Caco-2 (cell line): ENCODE measurements at regions not wholly inside any gene's neighbourhood (a gene's known extent, or its start where the extent isn't known, plus 50 kb on each side); places are given as distances from the start of the nearest gene placed in this dataset.

Experiments used
- BruUV-seq: library from RNA; stranded (reverse); fragments of 400-500 nt; replicated peaks from 2 replicates; lab custom pipeline; 2021; lab: Mats Ljungman, UMichigan
- CTCF ChIA-PET: fragments of 300-600 bp; sonication (Branson Sonifier 250); formaldehyde crosslinking; loops from one replicate; lab custom pipeline; 2022; ENCODE audit warnings: antibody characterized with exemption; lab: Charles Lee
- POLR2A ChIA-PET: fragments of 300-600 bp; sonication (Branson Sonifier 250); formaldehyde crosslinking; loops from one replicate; lab custom pipeline; 2022; ENCODE audit warnings: antibody characterized with exemption; lab: Charles Lee
- DNase-seq, 2 experiments: peaks; one replicate each; pipeline versions ENCODE4 v3.0.0 to v3.0.0-alpha.2; 2020 to 2022
- H3K27me3 ChIP-seq: replicated peaks from 2 replicates; pipeline ENCODE4 v1.6.0; 2011; ENCODE audit warnings: low read length; ENCODE audit not compliant: control insufficient read depth, insufficient read depth
- H3K36me3 ChIP-seq: 2 replicates; pipeline ENCODE4 v1.5.1; 2011; ENCODE audit warnings: low read length; ENCODE audit not compliant: control insufficient read depth, insufficient read depth
- H3K4me1 ChIP-seq: fragments of 250-450 bp; sonication (Bioruptor Pico); 2 replicates; pipeline ENCODE4 v1.5.1; 2020; ENCODE audit warnings: mild to moderate bottlenecking
- H3K4me3 ChIP-seq: 2 replicates; pipeline ENCODE4 v1.5.1; 2011; ENCODE audit warnings: low read depth, mild to moderate bottlenecking, control low read depth, low read length
- H3K9me3 ChIP-seq: fragments of 250-450 bp; sonication (Bioruptor Pico); 2 replicates; pipeline ENCODE4 v1.5.1; 2020; ENCODE audit warnings: mild to moderate bottlenecking, moderate library complexity
- H3K27ac Mint-ChIP-seq: one replicate; pipeline ENCODE4 v1.8.0; 2022; ENCODE audit warnings: mixed read lengths; ENCODE audit not compliant: unreplicated experiment
- H3K27me3 Mint-ChIP-seq: one replicate; pipeline ENCODE4 v1.8.0; 2022; ENCODE audit warnings: mixed read lengths; ENCODE audit not compliant: insufficient read depth, unreplicated experiment
- H3K36me3 Mint-ChIP-seq: one replicate; pipeline ENCODE4 v1.8.0; 2022; ENCODE audit warnings: mild to moderate bottlenecking, mixed read lengths; ENCODE audit not compliant: insufficient read depth, unreplicated experiment
- H3K4me1 Mint-ChIP-seq: one replicate; pipeline ENCODE4 v1.8.0; 2022; ENCODE audit warnings: low read depth, mixed read lengths; ENCODE audit not compliant: unreplicated experiment
- H3K4me3 Mint-ChIP-seq: one replicate; pipeline ENCODE4 v1.8.0; 2022; ENCODE audit warnings: mild to moderate bottlenecking, moderate library complexity, mixed read lengths; ENCODE audit not compliant: unreplicated experiment
- H3K9me3 Mint-ChIP-seq: one replicate; pipeline ENCODE4 v1.8.0; 2022; ENCODE audit warnings: mixed read lengths; ENCODE audit not compliant: unreplicated experiment
- intact Hi-C: fragments of 100-400 bp; cut with micrococcal nuclease; formaldehyde crosslinking; loops from one replicate; pipeline ENCODE4 v1.10.0; 2022; ENCODE audit not compliant: unreplicated experiment
- TF ChIP-seq, protein P1 (sequence below), 2 experiments: fragments of 200-600 bp in 1 of 2; IDR thresholded peaks; 1 replicate in 1 of 2; 2 replicates in 1 of 2; pipeline versions ENCODE4 v1.5.1 to v1.8.0; 2011 to 2022; ENCODE audit warnings: antibody characterized with exemption in 1 of 2, control low read depth in 1 of 2, inconsistent platforms in 1 of 2, low read depth in 1 of 2, low read length in 1 of 2, mild to moderate bottlenecking in 1 of 2, moderate library complexity in 1 of 2; ENCODE audit not compliant: insufficient read depth in 1 of 2, severe bottlenecking in 1 of 2, unreplicated experiment in 1 of 2

DNA sequence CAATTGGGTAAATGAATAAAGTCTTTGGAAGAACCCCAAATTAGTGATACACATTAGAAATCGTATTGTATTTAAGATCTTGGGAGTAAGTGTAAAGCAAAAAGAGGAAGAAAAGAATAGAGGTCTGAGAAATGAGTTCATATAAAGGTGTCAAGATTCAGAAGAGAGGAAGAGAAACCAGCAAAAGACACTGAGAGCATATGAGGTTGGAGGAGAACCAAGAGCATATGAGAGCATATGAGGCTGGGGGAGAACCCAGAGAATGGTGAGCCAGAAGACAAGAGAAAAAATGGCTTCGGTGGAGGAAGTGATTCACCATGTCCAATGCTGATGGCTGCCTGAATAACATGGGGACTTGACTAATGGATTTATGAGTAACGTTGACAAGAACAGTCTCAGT lies 620.1 kb upstream of the GCFC2 start:
- Mint-ChIP-seq H3K27me3 (no peaks in the 10 kb centered on the region), H3K4me3 (no peak overlapping the region), H3K9me3 (no peaks in the 10 kb centered on the region), H3K36me3 (no peaks in the 10 kb centered on the region), H3K4me1 (no peaks in the 10 kb centered on the region), H3K27ac (no peak overlapping the region)
- no TSS peak for BruUV-seq
- Histone ChIP-seq H3K36me3 (no peaks in the 10 kb centered on the region), H3K9me3 (no peaks in the 10 kb centered on the region), H3K4me3 (no peak overlapping the region), H3K27me3 (no peaks in the 10 kb centered on the region), H3K4me1 (no peaks in the 10 kb centered on the region)
- POLR2A ChIA-PET = no interaction called here
- TF ChIP-seq, protein P1, sequence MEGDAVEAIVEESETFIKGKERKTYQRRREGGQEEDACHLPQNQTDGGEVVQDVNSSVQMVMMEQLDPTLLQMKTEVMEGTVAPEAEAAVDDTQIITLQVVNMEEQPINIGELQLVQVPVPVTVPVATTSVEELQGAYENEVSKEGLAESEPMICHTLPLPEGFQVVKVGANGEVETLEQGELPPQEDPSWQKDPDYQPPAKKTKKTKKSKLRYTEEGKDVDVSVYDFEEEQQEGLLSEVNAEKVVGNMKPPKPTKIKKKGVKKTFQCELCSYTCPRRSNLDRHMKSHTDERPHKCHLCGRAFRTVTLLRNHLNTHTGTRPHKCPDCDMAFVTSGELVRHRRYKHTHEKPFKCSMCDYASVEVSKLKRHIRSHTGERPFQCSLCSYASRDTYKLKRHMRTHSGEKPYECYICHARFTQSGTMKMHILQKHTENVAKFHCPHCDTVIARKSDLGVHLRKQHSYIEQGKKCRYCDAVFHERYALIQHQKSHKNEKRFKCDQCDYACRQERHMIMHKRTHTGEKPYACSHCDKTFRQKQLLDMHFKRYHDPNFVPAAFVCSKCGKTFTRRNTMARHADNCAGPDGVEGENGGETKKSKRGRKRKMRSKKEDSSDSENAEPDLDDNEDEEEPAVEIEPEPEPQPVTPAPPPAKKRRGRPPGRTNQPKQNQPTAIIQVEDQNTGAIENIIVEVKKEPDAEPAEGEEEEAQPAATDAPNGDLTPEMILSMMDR (IDR thresholded peaks at IDR 0.05; ENCODE audit: insufficient read depth in 1 of 2, low read depth in 1 of 2, low read length in 1 of 2, severe bottlenecking in 1 of 2, unreplicated experiment in 1 of 2) = no peak
- CTCF ChIA-PET = no interaction called here
- intact Hi-C loops = no loop called here
- DNase-seq = no peak

DNA sequence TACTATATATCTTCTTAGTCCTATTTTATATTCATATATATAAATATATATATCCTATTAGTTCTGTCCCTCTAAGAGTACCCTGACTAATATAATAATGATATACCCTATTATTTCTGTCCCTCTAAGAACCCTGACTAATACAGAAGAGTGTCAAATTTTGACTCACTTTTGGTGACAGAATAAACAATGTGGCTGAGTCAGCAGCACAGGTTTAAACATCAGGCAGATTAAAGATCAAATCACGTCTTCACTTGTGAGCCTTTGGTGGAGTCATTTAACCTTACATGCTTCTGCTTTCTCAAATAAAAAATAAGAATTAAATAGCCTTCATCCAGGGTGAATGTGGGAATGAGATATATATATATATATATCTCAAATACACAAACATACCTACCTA lies 615.9 kb upstream of the GCFC2 start:
- Mint-ChIP-seq H3K27me3 (no peaks in the 10 kb centered on the region), H3K36me3 (no peaks in the 10 kb centered on the region), H3K9me3 (no peaks in the 10 kb centered on the region), H3K4me1 (no peaks in the 10 kb centered on the region), H3K4me3 (no peak overlapping the region), H3K27ac (no peak overlapping the region)
- Histone ChIP-seq H3K27me3 (no peaks in the 10 kb centered on the region), H3K36me3 (no peaks in the 10 kb centered on the region), H3K4me1 (no peaks in the 10 kb centered on the region), H3K4me3 (no peak overlapping the region), H3K9me3 (no peaks in the 10 kb centered on the region)
- DNase-seq = no peak
- BruUV-seq = no TSS peak
- TF ChIP-seq, protein P1 (IDR thresholded peaks at IDR 0.05; ENCODE audit: insufficient read depth in 1 of 2, low read depth in 1 of 2, low read length in 1 of 2, severe bottlenecking in 1 of 2, unreplicated experiment in 1 of 2) = no peak
- intact Hi-C loops = no loop called here
- POLR2A ChIA-PET = no interaction called here
- CTCF ChIA-PET = no interaction called here

DNA sequence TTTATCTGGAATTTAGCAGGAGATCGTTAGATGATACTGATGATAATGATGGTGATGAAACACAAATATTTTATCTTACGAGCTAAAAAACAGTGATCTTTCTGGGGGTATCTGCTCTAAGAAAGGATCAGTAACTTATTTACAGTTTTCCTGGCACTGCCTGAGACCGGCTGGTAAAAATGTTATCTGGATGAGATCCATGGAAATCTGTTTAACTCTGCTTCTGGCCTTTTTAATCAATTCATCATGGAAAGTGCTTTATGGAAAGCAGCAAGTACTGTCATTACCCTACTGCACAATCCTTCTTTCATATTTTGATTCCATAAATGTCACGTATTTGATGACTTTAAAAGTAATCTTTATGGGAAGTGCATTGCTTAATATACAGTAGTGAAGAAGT lies 612.7 kb upstream of the GCFC2 start:
- Mint-ChIP-seq H3K4me1 (no peaks in the 10 kb centered on the region), H3K4me3 (no peak overlapping the region), H3K36me3 (no peaks in the 10 kb centered on the region), H3K27me3 (no peaks in the 10 kb centered on the region), H3K27ac (no peak overlapping the region), H3K9me3 (no peaks in the 10 kb centered on the region)
- Histone ChIP-seq H3K27me3 (no peaks in the 10 kb centered on the region), H3K9me3 (no peaks in the 10 kb centered on the region), H3K4me3 (no peak overlapping the region), H3K36me3 (no peaks in the 10 kb centered on the region), H3K4me1 (no peaks in the 10 kb centered on the region)
- POLR2A ChIA-PET = no interaction called here
- intact Hi-C loops = no loop called here
- no peak for DNase-seq
- TF ChIP-seq, protein P1 (IDR thresholded peaks at IDR 0.05; ENCODE audit: insufficient read depth in 1 of 2, low read depth in 1 of 2, low read length in 1 of 2, severe bottlenecking in 1 of 2, unreplicated experiment in 1 of 2) = no peak
- CTCF ChIA-PET = no interaction called here
- no TSS peak for BruUV-seq
